Cardiac muscle cell (in vitro differentiated cells and primary cell): ENCODE measurements at regions not wholly inside any gene's neighbourhood (a gene's known extent, or its start where the extent isn't known, plus 50 kb on each side); places are given as distances from the start of the nearest gene placed in this dataset.

ENCODE experiments used
- DNase-seq, 2 donors: peaks; one replicate each; pipeline versions ENCODE4 v3.0.0 to v3.0.0-alpha.2; 2010 to 2017; ENCODE audit warnings: low read depth in 1 of 2, low spot score in 1 of 2
- H3K27ac ChIP-seq: fragments of 200-600 bp; sonication (generic); 2 replicates; pipeline ENCODE4 v1.5.1; 2016
- H3K27me3 ChIP-seq: fragments of 200-600 bp; sonication (generic); 2 replicates; pipeline ENCODE4 v1.6.0; 2016; ENCODE audit warnings: control low read depth
- H3K36me3 ChIP-seq: fragments of 200-600 bp; sonication (generic); 2 replicates; pipeline ENCODE4 v1.5.1; 2016; ENCODE audit warnings: control low read depth
- H3K4me1 ChIP-seq: fragments of 200-600 bp; sonication (generic); 2 replicates; pipeline ENCODE4 v1.8.1; 2017; ENCODE audit warnings: low read depth, mild to moderate bottlenecking, mixed run types
- H3K4me3 ChIP-seq: fragments of 200-600 bp; sonication (generic); 2 replicates; pipeline ENCODE4 v1.5.1; 2016; ENCODE audit warnings: mild to moderate bottlenecking
- H3K9me3 ChIP-seq: fragments of 200-600 bp; sonication (generic); 2 replicates; pipeline ENCODE4 v1.5.1; 2017; ENCODE audit warnings: low read depth, mild to moderate bottlenecking, control low read depth
- CTCF ChIP-seq: IDR thresholded peaks from 2 replicates; pipeline ENCODE4 v1.5.1; 2012; ENCODE audit warnings: low read depth, mild to moderate bottlenecking, low read length

GRCh38 chr2:196224756-196225155 is 53.4 kb upstream of the STK17B start:
- no peaks in the 10 kb centered on the region for H3K4me1 ChIP-seq
- no peak overlapping the region for H3K4me3 ChIP-seq
- no peak for TF ChIP-seq CTCF
- no peak for DNase-seq
- H3K9me3 ChIP-seq = no peaks in the 10 kb centered on the region
- no peak overlapping the region for H3K27ac ChIP-seq
- no peaks in the 10 kb centered on the region for H3K27me3 ChIP-seq
- no peaks in the 10 kb centered on the region for H3K36me3 ChIP-seq

- H3K4me3 ChIP-seq = no peak overlapping the region
- H3K27me3 ChIP-seq = no peaks in the 10 kb centered on the region
- H3K36me3 ChIP-seq = no peaks in the 10 kb centered on the region
- H3K4me1 ChIP-seq = no peaks in the 10 kb centered on the region
- no peak for TF ChIP-seq CTCF
- no peaks in the 10 kb centered on the region for H3K9me3 ChIP-seq
- no peak overlapping the region for H3K27ac ChIP-seq
- DNase-seq = peak in 1 of 2 donors; percentile 50
Observed at GRCh38 chr2:196225213-196225612, 53.8 kb upstream of the STK17B start.

- Histone ChIP-seq H3K4me1 (no peaks in the 10 kb centered on the region), H3K4me3 (no peak overlapping the region), H3K27ac (no peak overlapping the region), H3K9me3 (no peaks in the 10 kb centered on the region), H3K36me3 (no peaks in the 10 kb centered on the region), H3K27me3 (no peaks in the 10 kb centered on the region)
- no peak for DNase-seq
- TF ChIP-seq CTCF = no peak
Observed at GRCh38 chr2:196226058-196226706, 54.8 kb upstream of the STK17B start.

- no peaks in the 10 kb centered on the region for H3K36me3 ChIP-seq
- H3K27ac ChIP-seq = no peak overlapping the region
- no peaks in the 10 kb centered on the region for H3K27me3 ChIP-seq
- DNase-seq = no peak
- no peak overlapping the region for H3K4me3 ChIP-seq
- no peak for TF ChIP-seq CTCF
- no peaks in the 10 kb centered on the region for H3K9me3 ChIP-seq
- no peaks in the 10 kb centered on the region for H3K4me1 ChIP-seq
Observed at GRCh38 chr2:196226707-196227065, 55.3 kb upstream of the STK17B start.

GRCh38 chr2:196229013-196229412 is 57.6 kb upstream of the STK17B start:
- Histone ChIP-seq H3K27me3 (no peaks in the 10 kb centered on the region), H3K4me3 (no peak overlapping the region), H3K4me1 (no peaks in the 10 kb centered on the region), H3K36me3 (no peaks in the 10 kb centered on the region), H3K9me3 (no peaks in the 10 kb centered on the region), H3K27ac (no peak overlapping the region)
- no peak for TF ChIP-seq CTCF
- DNase-seq = no peak
